SK-N-MC (cell line): ENCODE measurements at regions not wholly inside any gene's neighbourhood (a gene's known extent, or its start where the extent isn't known, plus 50 kb on each side); places are given as distances from the start of the nearest gene placed in this dataset.

Source experiments
- EZH2 ChIP-seq: fragments of 200-600 bp; sonication (generic); IDR thresholded peaks from one replicate; pipeline ENCODE4 v1.6.1; 2017; ENCODE audit warnings: antibody characterized with exemption
- POLR2AphosphoS5 ChIP-seq: IDR thresholded peaks from 2 replicates; pipeline ENCODE4 v1.6.1; 2012; ENCODE audit warnings: mild to moderate bottlenecking, low read depth, low read length, borderline replicate concordance

- TF ChIP-seq EZH2 (no peak), POLR2AphosphoS5 (no peak)
These were observed 119.6 kb upstream of the PTPRM start for GRCh38 chr18:7447318-7448028.
